GM21786 (cell line): ENCODE measurements at regions not wholly inside any gene's neighbourhood (a gene's known extent, or its start where the extent isn't known, plus 50 kb on each side); places are given as distances from the start of the nearest gene placed in this dataset.
"Not testable (repeated sequence)": the region's sequence is repeated elsewhere in the genome, so short reads cannot be mapped to it uniquely, and the experiment has no call there.

Source experiments
- ATAC-seq: cut with Tn5 transposase; IDR thresholded peaks from one replicate; pipeline ENCODE4 v1.9.1; 2021; ENCODE audit not compliant: unreplicated experiment

GRCh38 chr3:106829206-106829605, 548.0 kb upstream of the CCDC54 start:
- ATAC-seq: no peak

GRCh38 chr3:106830334-106830733, 546.9 kb upstream of the CCDC54 start:
- no peak for ATAC-seq

GRCh38 chr3:106836906-106837305, 540.3 kb upstream of the CCDC54 start:
- ATAC-seq: no peak

- no peak for ATAC-seq
Observed at GRCh38 chr3:106837616-106838015, 539.6 kb upstream of the CCDC54 start.

GRCh38 chr3:106839576-106840280, 537.5 kb upstream of the CCDC54 start:
- no peak for ATAC-seq

- ATAC-seq: no peak
Observed at GRCh38 chr3:106840319-106840718, 536.9 kb upstream of the CCDC54 start.

- ATAC-seq: no peak
Observed at GRCh38 chr3:106842151-106842550, 535.1 kb upstream of the CCDC54 start.

GRCh38 chr3:106844638-106845037, 532.6 kb upstream of the CCDC54 start:
- no peak for ATAC-seq

GRCh38 chr3:106848099-106848498, 529.1 kb upstream of the CCDC54 start:
- no peak for ATAC-seq

GRCh38 chr3:106850437-106850836, 526.8 kb upstream of the CCDC54 start:
- ATAC-seq: no peak

- not testable (repeated sequence) for ATAC-seq
Observed at GRCh38 chr3:106858321-106858720, 518.9 kb upstream of the CCDC54 start.

- no peak for ATAC-seq
Observed at GRCh38 chr3:106860182-106860581, 517.1 kb upstream of the CCDC54 start.

GRCh38 chr3:106862067-106862466, 515.2 kb upstream of the CCDC54 start:
- no peak for ATAC-seq

- ATAC-seq: no peak
Observed at GRCh38 chr3:106877627-106878026, 499.6 kb upstream of the CCDC54 start.

GRCh38 chr3:106880206-106880605, 497.0 kb upstream of the CCDC54 start:
- ATAC-seq: no peak

- ATAC-seq: no peak
Observed at GRCh38 chr3:106881186-106881585, 496.1 kb upstream of the CCDC54 start.

GRCh38 chr3:106882297-106882696, 494.9 kb upstream of the CCDC54 start:
- no peak for ATAC-seq

- no peak for ATAC-seq
Observed at GRCh38 chr3:106906074-106906473, 471.2 kb upstream of the CCDC54 start.

- no peak for ATAC-seq
Observed at GRCh38 chr3:106908181-106908938, 468.9 kb upstream of the CCDC54 start.

GRCh38 chr3:106913111-106913698, 464.0 kb upstream of the CCDC54 start:
- ATAC-seq: no peak

- ATAC-seq: no peak
Observed at GRCh38 chr3:106913966-106914365, 463.3 kb upstream of the CCDC54 start.

- no peak for ATAC-seq
Observed at GRCh38 chr3:106920609-106921008, 456.6 kb upstream of the CCDC54 start.
